ENCODE measurements at regions not wholly inside any gene's neighbourhood (a gene's known extent, or its start where the extent isn't known, plus 50 kb on each side); places are given as distances from the start of the nearest gene placed in this dataset.

GRCh38 chr1:177847843-177848242 lies 122.0 kb downstream of the SEC16B start:
- TF ChIP-seq CTCF (IDR thresholded peaks at IDR 0.05; ENCODE audit: low read depth, low read length) (no peak), MAX (IDR thresholded peaks at IDR 0.05; ENCODE audit: low read depth, low read length) (no peak), MYC (IDR thresholded peaks at IDR 0.05; ENCODE audit: low read depth, low read length) (no peak)
